H54 (cell line): ENCODE measurements at regions not wholly inside any gene's neighbourhood (a gene's known extent, or its start where the extent isn't known, plus 50 kb on each side); places are given as distances from the start of the nearest gene placed in this dataset.

Experiments
- DNase-seq: peaks from one replicate; pipeline ENCODE4 v3.0.0; 2011; ENCODE audit warnings: low spot score, mixed read lengths; ENCODE audit not compliant: insufficient read length
- FAIRE-seq: peaks from 3 replicates; lab custom pipeline; 2011; peaks lifted over from hg19 to GRCh38; lab: Jason Lieb, UNC
- POLR2A ChIP-seq: IDR thresholded peaks from 2 replicates; pipeline ENCODE4 v1.6.1; 2011; ENCODE audit warnings: low read depth, mild to moderate bottlenecking, low read length

- TF ChIP-seq POLR2A: no peak
- no peak for FAIRE-seq
- DNase-seq: no peak
Observed at GRCh38 chr13:111654531-111654930, 334.1 kb downstream of the TEX29 start.

- FAIRE-seq (no peak), DNase-seq (no peak)
- no peak for TF ChIP-seq POLR2A
Observed at GRCh38 chr13:111656439-111656838, 336.0 kb downstream of the TEX29 start.

DNA sequence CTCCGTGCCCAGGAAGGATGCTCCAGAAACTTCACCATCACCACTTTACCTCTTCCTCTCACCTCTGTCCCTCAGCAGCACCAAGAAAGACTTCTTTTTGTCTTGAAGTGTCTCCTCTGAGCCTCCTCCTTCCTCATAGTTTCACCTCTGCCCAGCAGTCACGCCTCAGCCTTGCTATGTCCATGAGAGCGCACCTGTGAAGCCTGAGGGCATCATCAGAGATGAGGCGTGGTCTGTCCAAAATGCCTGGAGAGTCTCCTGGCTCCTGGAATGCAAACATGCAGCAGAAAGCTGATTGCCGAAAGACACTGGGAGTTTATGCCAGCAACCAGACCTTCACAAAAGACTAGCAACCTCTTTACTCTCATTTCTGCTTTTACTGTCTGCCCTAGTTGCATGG lies 336.6 kb downstream of the TEX29 start:
- no peak for DNase-seq
- no peak for FAIRE-seq
- no peak for TF ChIP-seq POLR2A

GRCh38 chr13:111658145-111659100 lies 338.0 kb downstream of the TEX29 start:
- FAIRE-seq (no peak), DNase-seq (no peak)
- no peak for TF ChIP-seq POLR2A

GRCh38 chr13:111659219-111659775 lies 338.9 kb downstream of the TEX29 start:
- FAIRE-seq (no peak), DNase-seq (no peak)
- TF ChIP-seq POLR2A: no peak

- FAIRE-seq (no peak), DNase-seq (no peak)
- TF ChIP-seq POLR2A: no peak
Observed at GRCh38 chr13:111659842-111660241, 339.4 kb downstream of the TEX29 start.

DNA sequence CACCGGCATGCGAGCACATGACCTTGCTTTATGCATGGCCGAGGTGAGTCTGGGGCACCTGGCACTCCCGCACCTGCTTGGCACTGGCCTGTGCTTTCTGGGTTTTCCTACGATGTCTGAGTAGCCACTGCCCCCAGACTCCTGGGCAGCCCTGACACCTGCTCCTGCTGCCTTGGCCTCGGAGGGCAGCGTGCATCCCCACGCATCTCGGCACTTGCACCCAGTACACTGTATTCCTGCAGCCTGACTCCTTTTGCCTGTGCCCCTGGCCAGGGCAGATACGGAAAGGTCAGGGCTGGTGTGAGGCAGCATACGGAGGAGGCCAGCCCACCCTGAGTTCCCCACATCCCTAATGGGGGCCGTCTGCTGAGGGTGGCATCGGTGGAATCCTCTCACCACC lies 340.6 kb downstream of the TEX29 start:
- FAIRE-seq (no peak), DNase-seq (no peak)
- TF ChIP-seq POLR2A: no peak

DNA sequence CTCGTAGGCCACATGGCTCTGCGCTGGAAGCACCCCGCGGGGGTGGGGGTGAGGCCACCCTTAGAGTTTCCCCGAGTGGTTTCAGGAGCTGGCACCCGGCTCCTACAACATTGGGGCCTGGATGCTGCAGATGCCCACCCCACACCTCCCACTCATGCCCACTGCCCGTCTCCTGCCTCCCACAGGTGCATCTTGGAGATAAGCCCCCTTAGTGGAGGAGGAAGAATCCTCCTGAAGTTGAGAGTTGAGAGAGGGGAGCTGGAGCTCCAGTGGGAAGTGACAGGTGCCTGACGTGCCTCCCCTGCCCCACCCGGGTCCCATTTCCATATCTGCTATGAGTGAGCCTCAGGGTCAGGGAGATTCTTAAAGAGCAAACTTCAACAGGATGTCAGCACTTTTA lies 341.3 kb downstream of the TEX29 start:
- FAIRE-seq: no peak

GRCh38 chr13:111662451-111662850 lies 342.0 kb downstream of the TEX29 start:
- no peak for TF ChIP-seq POLR2A
- FAIRE-seq (no peak), DNase-seq (no peak)

More for the DNA sequence above, 341.3 kb downstream of the TEX29 start:
- no peak for DNase-seq
- TF ChIP-seq POLR2A: no peak

DNA sequence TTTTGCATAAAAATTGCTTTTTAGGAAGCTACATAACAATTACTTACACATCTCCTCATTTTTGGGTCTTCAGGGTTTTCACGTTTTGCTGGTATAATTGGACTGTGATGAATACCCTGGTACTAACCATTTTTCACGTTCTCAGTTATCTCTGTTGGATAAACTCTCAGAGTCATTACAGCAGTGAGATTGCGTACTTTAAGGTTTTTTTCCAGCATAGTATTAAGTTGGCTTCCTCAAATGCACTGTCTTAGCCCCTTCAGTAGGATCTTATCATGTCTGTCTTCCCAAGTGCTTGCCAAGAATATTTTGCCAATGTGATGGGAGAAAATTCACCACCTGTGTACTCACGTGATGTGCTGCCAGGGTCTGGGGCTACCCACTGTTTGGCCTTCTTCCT lies 342.5 kb downstream of the TEX29 start:
- no peak for DNase-seq
- no peak for FAIRE-seq
- TF ChIP-seq POLR2A: no peak

- no peak for TF ChIP-seq POLR2A
- FAIRE-seq: no peak
- no peak for DNase-seq
Observed at GRCh38 chr13:111663505-111663904, 343.1 kb downstream of the TEX29 start.

DNA sequence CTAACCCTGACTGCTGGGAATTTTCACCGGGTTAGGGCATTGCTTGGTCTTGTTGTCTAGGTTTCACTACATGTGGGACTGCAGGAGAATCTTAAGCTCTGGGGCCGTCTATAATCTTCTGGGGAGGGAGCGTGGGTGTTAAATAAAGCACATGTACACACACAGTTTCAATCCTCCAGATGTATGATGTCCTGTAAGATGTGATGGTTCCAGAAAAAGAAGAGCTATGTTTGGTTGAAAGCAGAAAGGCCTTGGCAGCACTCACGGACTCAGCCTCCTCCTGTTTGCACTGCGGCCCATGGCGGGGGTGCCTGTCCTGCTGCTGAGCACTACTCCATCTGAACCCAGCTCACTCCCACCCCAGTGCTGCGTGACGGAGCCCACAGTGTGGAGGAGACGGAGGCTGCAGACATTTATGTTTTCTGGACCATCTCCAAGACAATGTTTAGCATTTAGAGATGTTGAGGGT lies 343.5 kb downstream of the TEX29 start:
- DNase-seq: no peak
- TF ChIP-seq POLR2A: no peak
- no peak for FAIRE-seq

- no peak for FAIRE-seq
- TF ChIP-seq POLR2A: no peak
- no peak for DNase-seq
Observed at GRCh38 chr13:111664696-111665095, 344.3 kb downstream of the TEX29 start.

DNA sequence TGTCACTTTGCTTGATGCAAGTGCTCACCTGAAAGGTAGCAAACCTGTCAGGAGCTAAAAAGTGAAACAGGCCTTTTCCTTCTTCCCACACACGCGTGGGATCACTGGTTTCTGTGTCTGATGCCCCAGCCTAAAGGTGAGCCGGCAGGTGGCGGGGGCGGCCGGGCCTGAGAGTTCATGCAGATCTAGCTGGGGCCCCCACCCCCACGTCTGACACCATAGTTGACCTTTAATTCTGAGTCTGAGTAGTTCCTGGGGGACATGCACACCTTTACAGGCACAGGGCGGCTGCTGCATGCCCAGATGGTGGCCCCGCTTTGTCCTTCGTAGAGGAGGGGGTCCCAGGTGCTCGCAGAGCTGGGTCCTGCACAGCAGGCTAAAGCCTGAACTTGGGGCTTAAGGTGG lies 345.3 kb downstream of the TEX29 start:
- no peak for FAIRE-seq
- no peak for DNase-seq
- TF ChIP-seq POLR2A: no peak
